Muscle layer of colon (tissue), 2 donors: ENCODE measurements at regions not wholly inside any gene's neighbourhood (a gene's known extent, or its start where the extent isn't known, plus 50 kb on each side); places are given as distances from the start of the nearest gene placed in this dataset.
"Not testable (repeated sequence)": the region's sequence is repeated elsewhere in the genome, so short reads cannot be mapped to it uniquely, and the experiment has no call there.

Experiments
- H3K27ac ChIP-seq: one replicate; pipeline ENCODE4 v1.7.0; 2013; ENCODE audit warnings: low read depth, mild to moderate bottlenecking, low read length, moderate library complexity
- H3K27me3 ChIP-seq, 2 donors: one replicate each; pipeline ENCODE4 v1.7.0; 2013; ENCODE audit warnings: low read length in 2 of 2, mild to moderate bottlenecking in 2 of 2; ENCODE audit not compliant: insufficient read depth in 2 of 2, control insufficient read depth in 1 of 2
- H3K36me3 ChIP-seq: one replicate; pipeline ENCODE4 v1.7.0; 2013; ENCODE audit warnings: mild to moderate bottlenecking, low read length; ENCODE audit not compliant: insufficient read depth
- H3K4me1 ChIP-seq: one replicate; pipeline ENCODE4 v1.7.0; 2013; ENCODE audit warnings: mild to moderate bottlenecking, low read length; ENCODE audit not compliant: insufficient read depth
- H3K4me3 ChIP-seq, 2 donors: one replicate each; pipeline ENCODE4 v1.7.0; 2013; ENCODE audit warnings: low read length in 2 of 2, low read depth in 1 of 2, mild to moderate bottlenecking in 1 of 2, moderate library complexity in 1 of 2
- H3K9ac ChIP-seq: one replicate; pipeline ENCODE4 v1.7.0; 2013; ENCODE audit warnings: low read length
- H3K9me3 ChIP-seq: one replicate; pipeline ENCODE4 v1.7.0; 2013; ENCODE audit warnings: mild to moderate bottlenecking, low read length
- donor health status: abdominal sarcoma.
- donor health status: Adenocarcinoma of cecum.

- Histone ChIP-seq H3K27me3 (no peaks in the 10 kb centered on the region), H3K9me3 (no peaks in the 10 kb centered on the region), H3K9ac (no peak overlapping the region), H3K4me1 (no peaks in the 10 kb centered on the region), H3K36me3 (no peaks in the 10 kb centered on the region), H3K4me3 (no peak overlapping the region), H3K27ac (no peak overlapping the region)
These were observed 132.0 kb downstream of the EMP1 start for GRCh38 chr12:13328535-13328934.

- Histone ChIP-seq H3K4me3 (no peak overlapping the region), H3K9ac (no peak overlapping the region), H3K27ac (no peak overlapping the region), H3K36me3 (no peaks in the 10 kb centered on the region), H3K27me3 (no peaks in the 10 kb centered on the region), H3K9me3 (no peaks in the 10 kb centered on the region), H3K4me1 (peaks cover 4% of the 10 kb centered on the region)
These were observed 129.6 kb downstream of the EMP1 start for GRCh38 chr12:13326076-13326475.

DNA sequence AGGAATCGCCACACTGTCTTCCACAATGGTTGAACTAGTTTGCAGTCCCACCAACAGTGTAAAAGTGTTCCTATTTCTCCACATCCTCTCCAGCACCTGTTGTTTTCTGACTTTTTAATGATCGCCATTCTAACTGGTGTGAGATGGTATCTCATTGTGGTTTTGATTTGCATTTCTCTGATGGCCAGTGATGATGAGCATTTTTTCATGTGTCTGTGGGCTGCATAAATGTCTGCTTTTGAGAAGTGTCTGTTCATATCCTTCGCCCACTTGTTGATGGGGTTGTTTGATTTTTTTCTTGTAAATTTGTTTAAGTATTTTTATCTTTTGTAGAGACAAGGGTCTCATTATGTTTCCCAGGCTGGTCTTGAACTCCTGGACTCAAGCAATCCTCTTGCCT, 128.5 kb downstream of the EMP1 start:
- not testable (repeated sequence) for H3K27ac ChIP-seq

GRCh38 chr12:13318231-13319015, 121.9 kb downstream of the EMP1 start:
- Histone ChIP-seq H3K36me3 (no peaks in the 10 kb centered on the region), H3K27ac (no peak overlapping the region), H3K9me3 (no peaks in the 10 kb centered on the region)

More for the DNA sequence above, 128.5 kb downstream of the EMP1 start:
- not testable (repeated sequence) for H3K27me3 ChIP-seq, H3K9me3 ChIP-seq, H3K36me3 ChIP-seq, H3K4me1 ChIP-seq, H3K4me3 ChIP-seq, H3K9ac ChIP-seq

GRCh38 chr12:13316587-13317246, 120.2 kb downstream of the EMP1 start:
- Histone ChIP-seq H3K27ac (no peak overlapping the region), H3K4me3 (no peak overlapping the region), H3K27me3 (no peaks in the 10 kb centered on the region), H3K4me1 (no peaks in the 10 kb centered on the region), H3K9me3 (no peaks in the 10 kb centered on the region), H3K36me3 (no peaks in the 10 kb centered on the region), H3K9ac (no peak overlapping the region)

More at GRCh38 chr12:13318231-13319015, 121.9 kb downstream of the EMP1 start:
- Histone ChIP-seq H3K4me3 (no peak overlapping the region), H3K27me3 (no peaks in the 10 kb centered on the region), H3K9ac (no peak overlapping the region), H3K4me1 (peaks cover 4% of the 10 kb centered on the region)

- Histone ChIP-seq H3K27ac (no peak overlapping the region), H3K27me3 (no peaks in the 10 kb centered on the region), H3K9me3 (no peaks in the 10 kb centered on the region), H3K9ac (no peak overlapping the region), H3K36me3 (no peaks in the 10 kb centered on the region), H3K4me3 (no peak overlapping the region), H3K4me1 (no peaks in the 10 kb centered on the region)
These were observed 117.4 kb downstream of the EMP1 start for GRCh38 chr12:13313886-13314285.

- no peaks in the 10 kb centered on the region for H3K4me1 ChIP-seq
- H3K4me3 ChIP-seq = no peak overlapping the region
- no peak overlapping the region for H3K27ac ChIP-seq
- no peak overlapping the region for H3K9ac ChIP-seq
- no peaks in the 10 kb centered on the region for H3K36me3 ChIP-seq
- no peaks in the 10 kb centered on the region for H3K27me3 ChIP-seq
- H3K9me3 ChIP-seq = no peaks in the 10 kb centered on the region
These were observed 115.0 kb downstream of the EMP1 start for GRCh38 chr12:13311551-13311950.

DNA sequence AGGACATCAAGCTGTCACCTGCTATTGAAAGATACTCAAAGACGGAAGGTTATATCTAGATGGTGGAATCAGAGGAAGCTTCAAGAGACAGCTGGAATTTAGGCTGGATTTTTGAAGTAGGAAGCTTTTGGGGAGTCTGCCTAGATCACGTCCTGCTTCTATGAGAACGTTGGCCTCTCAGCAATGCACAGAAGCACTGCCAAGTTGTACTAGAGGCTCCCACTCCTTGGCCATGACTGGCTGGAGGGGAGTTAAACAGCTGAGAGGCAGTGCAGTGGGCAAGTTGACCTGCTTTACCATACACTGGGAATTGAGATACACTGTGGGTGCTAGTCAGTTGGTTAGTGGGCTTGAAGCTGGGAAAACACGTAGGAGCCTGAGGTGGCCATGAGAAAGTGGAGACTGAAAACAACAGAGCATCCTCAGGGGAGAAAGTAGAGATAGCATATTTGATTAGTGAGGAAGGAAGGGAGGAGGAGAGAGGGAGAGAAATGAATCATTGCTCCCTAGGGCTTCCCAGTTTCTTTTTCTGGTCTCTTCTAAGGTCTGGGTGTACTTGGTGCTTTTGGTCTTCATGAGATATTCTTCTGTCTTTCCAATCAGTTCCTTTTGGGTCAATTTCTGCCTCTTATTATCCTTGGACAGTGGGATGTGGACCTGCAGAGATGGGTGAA, 110.8 kb downstream of the EMP1 start:
- no peak overlapping the region for H3K9ac ChIP-seq
- H3K36me3 ChIP-seq = no peaks in the 10 kb centered on the region
- no peaks in the 10 kb centered on the region for H3K9me3 ChIP-seq
- H3K4me1 ChIP-seq = no peaks in the 10 kb centered on the region
- no peaks in the 10 kb centered on the region for H3K27me3 ChIP-seq
- no peak overlapping the region for H3K4me3 ChIP-seq
- H3K27ac ChIP-seq = no peak overlapping the region

DNA sequence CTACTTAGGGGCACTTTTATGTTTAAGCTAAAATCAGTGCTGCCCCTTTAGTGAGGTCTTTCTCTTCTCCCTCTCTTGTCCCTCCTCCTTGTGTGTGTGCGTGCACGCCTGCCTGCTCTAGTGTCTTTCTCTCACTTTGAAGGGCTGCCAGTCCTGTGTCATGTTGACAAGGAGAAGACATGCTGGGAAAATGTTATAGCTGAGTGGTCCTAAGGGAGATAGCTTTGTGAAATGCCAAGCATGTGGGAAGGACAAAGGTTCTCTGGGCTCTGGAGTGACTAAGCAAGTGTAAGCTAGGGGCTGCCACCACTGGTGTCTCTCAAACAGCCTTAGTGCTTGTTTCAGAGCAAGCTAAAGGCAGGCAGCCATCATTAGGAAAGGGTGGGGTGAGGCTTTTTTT, 108.4 kb downstream of the EMP1 start:
- Histone ChIP-seq H3K4me3 (no peak overlapping the region), H3K9ac (no peak overlapping the region), H3K9me3 (no peaks in the 10 kb centered on the region), H3K4me1 (no peaks in the 10 kb centered on the region), H3K27ac (no peak overlapping the region), H3K36me3 (no peaks in the 10 kb centered on the region), H3K27me3 (no peaks in the 10 kb centered on the region)

- Histone ChIP-seq H3K27ac (no peak overlapping the region), H3K9ac (no peak overlapping the region), H3K4me1 (no peaks in the 10 kb centered on the region), H3K27me3 (no peaks in the 10 kb centered on the region), H3K9me3 (no peaks in the 10 kb centered on the region), H3K4me3 (no peak overlapping the region), H3K36me3 (no peaks in the 10 kb centered on the region)
These were observed 102.9 kb downstream of the EMP1 start for GRCh38 chr12:13299457-13299856.

GRCh38 chr12:13293096-13293495, 96.6 kb downstream of the EMP1 start:
- no peaks in the 10 kb centered on the region for H3K4me1 ChIP-seq
- no peak overlapping the region for H3K4me3 ChIP-seq
- no peaks in the 10 kb centered on the region for H3K9me3 ChIP-seq
- H3K27me3 ChIP-seq = no peaks in the 10 kb centered on the region
- H3K9ac ChIP-seq = no peak overlapping the region
- H3K27ac ChIP-seq = no peak overlapping the region
- H3K36me3 ChIP-seq = no peaks in the 10 kb centered on the region
